ENCODE measurements at regions not wholly inside any gene's neighbourhood (a gene's known extent, or its start where the extent isn't known, plus 50 kb on each side); places are given as distances from the start of the nearest gene placed in this dataset.

GRCh38 chr12:20148241-20148640 lies 220.1 kb upstream of the PDE3A start:
- no peak for TF ChIP-seq CTCF (conservative IDR thresholded peaks at IDR 0.05; ENCODE audit: low read depth, low read length)
- no peak for TF ChIP-seq BHLHE40 (IDR thresholded peaks at IDR 0.05; ENCODE audit: low read depth, low read length)
- no peak for TF ChIP-seq POLR2A (IDR thresholded peaks at IDR 0.05; ENCODE audit: low read depth, low read length)
- TF ChIP-seq RCOR1 (IDR thresholded peaks at IDR 0.05; ENCODE audit: insufficient replicate concordance, low read length) = no peak
- TF ChIP-seq MAFK (IDR thresholded peaks at IDR 0.05; ENCODE audit: low read depth, low read length) = no peak
- TF ChIP-seq MAZ (IDR thresholded peaks at IDR 0.05; ENCODE audit: borderline replicate concordance, low read depth, low read length) = no peak
- TF ChIP-seq CEBPB (IDR thresholded peaks at IDR 0.05; ENCODE audit: low read depth, low read length) = no peak
- no peak for TF ChIP-seq ELK1 (IDR thresholded peaks at IDR 0.05; ENCODE audit: borderline replicate concordance, low read depth, low read length)
- no peak for TF ChIP-seq RFX5 (IDR thresholded peaks at IDR 0.05; ENCODE audit: low read depth, low read length)
- no peak for TF ChIP-seq USF2 (IDR thresholded peaks at IDR 0.05; ENCODE audit: low read depth, low read length)
- TF ChIP-seq SMC3 (IDR thresholded peaks at IDR 0.05; ENCODE audit: low read depth, low read length) = no peak
- TF ChIP-seq MXI1 (IDR thresholded peaks at IDR 0.05; ENCODE audit: borderline replicate concordance, low read depth, low read length) = no peak
